Panc1 (cell line): ENCODE measurements at regions not wholly inside any gene's neighbourhood (a gene's known extent, or its start where the extent isn't known, plus 50 kb on each side); places are given as distances from the start of the nearest gene placed in this dataset.

Source experiments
- POLR2AphosphoS5 ChIP-seq: IDR thresholded peaks from 2 replicates; pipeline ENCODE4 v1.6.1; 2012; ENCODE audit warnings: mild to moderate bottlenecking, low read depth, low read length, moderate library complexity
- TF ChIP-seq, protein P1 (sequence below): fragments of 450-650 bp; IDR thresholded peaks from 2 replicates; pipeline ENCODE4 v1.5.1; 2017; ENCODE audit warnings: mild to moderate bottlenecking

GRCh38 chr12:45666816-45667215 is 62.7 kb upstream of the ARID2 start:
- TF ChIP-seq POLR2AphosphoS5, result no peak
- TF ChIP-seq, protein P1, sequence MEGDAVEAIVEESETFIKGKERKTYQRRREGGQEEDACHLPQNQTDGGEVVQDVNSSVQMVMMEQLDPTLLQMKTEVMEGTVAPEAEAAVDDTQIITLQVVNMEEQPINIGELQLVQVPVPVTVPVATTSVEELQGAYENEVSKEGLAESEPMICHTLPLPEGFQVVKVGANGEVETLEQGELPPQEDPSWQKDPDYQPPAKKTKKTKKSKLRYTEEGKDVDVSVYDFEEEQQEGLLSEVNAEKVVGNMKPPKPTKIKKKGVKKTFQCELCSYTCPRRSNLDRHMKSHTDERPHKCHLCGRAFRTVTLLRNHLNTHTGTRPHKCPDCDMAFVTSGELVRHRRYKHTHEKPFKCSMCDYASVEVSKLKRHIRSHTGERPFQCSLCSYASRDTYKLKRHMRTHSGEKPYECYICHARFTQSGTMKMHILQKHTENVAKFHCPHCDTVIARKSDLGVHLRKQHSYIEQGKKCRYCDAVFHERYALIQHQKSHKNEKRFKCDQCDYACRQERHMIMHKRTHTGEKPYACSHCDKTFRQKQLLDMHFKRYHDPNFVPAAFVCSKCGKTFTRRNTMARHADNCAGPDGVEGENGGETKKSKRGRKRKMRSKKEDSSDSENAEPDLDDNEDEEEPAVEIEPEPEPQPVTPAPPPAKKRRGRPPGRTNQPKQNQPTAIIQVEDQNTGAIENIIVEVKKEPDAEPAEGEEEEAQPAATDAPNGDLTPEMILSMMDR, result no peak
